ENCODE measurements at regions not wholly inside any gene's neighbourhood (a gene's known extent, or its start where the extent isn't known, plus 50 kb on each side); places are given as distances from the start of the nearest gene placed in this dataset.
"Not testable (repeated sequence)": the region's sequence is repeated elsewhere in the genome, so short reads cannot be mapped to it uniquely, and the experiment has no call there.

- H3K27me3 Mint-ChIP-seq (ENCODE audit: low read depth, unreplicated experiment), result no peaks in the 10 kb centered on the region
Measured at GRCh38 chr10:18886102-18886501, 162.5 kb upstream of the MALRD1 start.

GRCh38 chr10:18906636-18907035 lies 142.0 kb upstream of the MALRD1 start:
- H3K9ac ChIP-seq (ENCODE audit: low read length), result no peak overlapping the region

More at GRCh38 chr10:18886102-18886501, 162.5 kb upstream of the MALRD1 start:
- Histone ChIP-seq H3K4me2 (ENCODE audit: low read length) (peak overlapping the region; percentile 54), H3K27ac (ENCODE audit: low read depth, low read length) (no peak overlapping the region), H3K36me3 (ENCODE audit: insufficient read depth, low read length) (no peaks in the 10 kb centered on the region), H3K79me2 (ENCODE audit: insufficient read depth, low read length) (no peaks in the 10 kb centered on the region), H3K4me1 (ENCODE audit: insufficient read depth, low read length) (no peaks in the 10 kb centered on the region), H3K9me3 (ENCODE audit: insufficient read depth, low read depth, low read length) (no peaks in the 10 kb centered on the region), H3K4me3 (ENCODE audit: insufficient read depth, low read depth, low read length) (no peak overlapping the region), H2AFZ (ENCODE audit: low read depth, low read length) (no peak overlapping the region), H4K20me1 (ENCODE audit: insufficient read depth, low read length) (no peaks in the 10 kb centered on the region), H3K9ac (ENCODE audit: low read length) (no peak overlapping the region), H3K27me3 (ENCODE audit: insufficient read depth, low read length) (no peaks in the 10 kb centered on the region)
- DNase-seq (ENCODE audit: low read depth), result peak; percentile 80
- Mint-ChIP-seq H3K4me1 (ENCODE audit: low read depth, unreplicated experiment) (peaks cover 5% of the 10 kb centered on the region), H3K36me3 (ENCODE audit: low read depth, unreplicated experiment) (no peaks in the 10 kb centered on the region), H3K4me3 (ENCODE audit: unreplicated experiment) (no peak overlapping the region), H3K9me3 (ENCODE audit: unreplicated experiment) (no peaks in the 10 kb centered on the region), H3K27ac (ENCODE audit: unreplicated experiment) (no peak overlapping the region)
- TF ChIP-seq CTCF (IDR thresholded peaks at IDR 0.05; ENCODE audit: insufficient read depth, low read depth, low read length), result no peak
- no peak for TF ChIP-seq EZH2 (IDR thresholded peaks at IDR 0.05; ENCODE audit: insufficient read depth, low read length)
- FAIRE-seq, result no peak

GRCh38 chr10:18917431-18917830 lies 131.2 kb upstream of the MALRD1 start:
- not testable (repeated sequence) for H3K79me2 ChIP-seq (ENCODE audit: insufficient read depth, low read length); H3K4me3 ChIP-seq (ENCODE audit: insufficient read depth, low read depth, low read length); H3K4me2 ChIP-seq (ENCODE audit: low read length); H2AFZ ChIP-seq (ENCODE audit: low read depth, low read length); H3K27me3 ChIP-seq (ENCODE audit: insufficient read depth, low read length); DNase-seq (ENCODE audit: low read depth); H3K4me1 Mint-ChIP-seq (ENCODE audit: low read depth, unreplicated experiment); H3K9me3 ChIP-seq (ENCODE audit: insufficient read depth, low read depth, low read length); H3K4me3 Mint-ChIP-seq (ENCODE audit: unreplicated experiment); H3K27ac ChIP-seq (ENCODE audit: low read depth, low read length); H4K20me1 ChIP-seq (ENCODE audit: insufficient read depth, low read length); H3K9me3 Mint-ChIP-seq (ENCODE audit: unreplicated experiment); H3K36me3 Mint-ChIP-seq (ENCODE audit: low read depth, unreplicated experiment); H3K27me3 Mint-ChIP-seq (ENCODE audit: low read depth, unreplicated experiment); H3K9ac ChIP-seq (ENCODE audit: low read length); FAIRE-seq; H3K27ac Mint-ChIP-seq (ENCODE audit: unreplicated experiment); H3K36me3 ChIP-seq (ENCODE audit: insufficient read depth, low read length)
- H3K4me1 ChIP-seq (ENCODE audit: insufficient read depth, low read length), result peaks cover 12% of the 10 kb centered on the region

More at GRCh38 chr10:18906636-18907035, 142.0 kb upstream of the MALRD1 start:
- Histone ChIP-seq H3K4me1 (ENCODE audit: insufficient read depth, low read length) (no peaks in the 10 kb centered on the region), H3K79me2 (ENCODE audit: insufficient read depth, low read length) (no peaks in the 10 kb centered on the region), H3K27me3 (ENCODE audit: insufficient read depth, low read length) (no peaks in the 10 kb centered on the region), H3K27ac (ENCODE audit: low read depth, low read length) (no peak overlapping the region), H3K9me3 (ENCODE audit: insufficient read depth, low read depth, low read length) (no peaks in the 10 kb centered on the region), H4K20me1 (ENCODE audit: insufficient read depth, low read length) (no peaks in the 10 kb centered on the region), H2AFZ (ENCODE audit: low read depth, low read length) (no peak overlapping the region), H3K4me3 (ENCODE audit: insufficient read depth, low read depth, low read length) (no peak overlapping the region), H3K36me3 (ENCODE audit: insufficient read depth, low read length) (no peaks in the 10 kb centered on the region), H3K4me2 (ENCODE audit: low read length) (no peak overlapping the region)
- FAIRE-seq, result no peak
- H3K4me1 Mint-ChIP-seq (ENCODE audit: low read depth, unreplicated experiment), result no peaks in the 10 kb centered on the region
- no peaks in the 10 kb centered on the region for H3K9me3 Mint-ChIP-seq (ENCODE audit: unreplicated experiment)
- no peak overlapping the region for H3K27ac Mint-ChIP-seq (ENCODE audit: unreplicated experiment)
- no peak for TF ChIP-seq CTCF (IDR thresholded peaks at IDR 0.05; ENCODE audit: insufficient read depth, low read depth, low read length)
- TF ChIP-seq EZH2 (IDR thresholded peaks at IDR 0.05; ENCODE audit: insufficient read depth, low read length), result no peak
- peak; percentile 29 for DNase-seq (ENCODE audit: low read depth)
- H3K27me3 Mint-ChIP-seq (ENCODE audit: low read depth, unreplicated experiment), result no peaks in the 10 kb centered on the region
- H3K36me3 Mint-ChIP-seq (ENCODE audit: low read depth, unreplicated experiment), result no peaks in the 10 kb centered on the region
- no peak overlapping the region for H3K4me3 Mint-ChIP-seq (ENCODE audit: unreplicated experiment)
